AG08395 (cell line): ENCODE measurements at regions not wholly inside any gene's neighbourhood (a gene's known extent, or its start where the extent isn't known, plus 50 kb on each side); places are given as distances from the start of the nearest gene placed in this dataset.
A peak's percentile ranks its signal among the peaks of the same experiment; 100 is the strongest.
"Not testable (repeated sequence)": the region's sequence is repeated elsewhere in the genome, so short reads cannot be mapped to it uniquely, and the experiment has no call there.

Experiments
- DNase-seq: peaks from one replicate; pipeline ENCODE4 v3.0.0; 2012; ENCODE audit warnings: mixed read lengths, low spot score

DNA sequence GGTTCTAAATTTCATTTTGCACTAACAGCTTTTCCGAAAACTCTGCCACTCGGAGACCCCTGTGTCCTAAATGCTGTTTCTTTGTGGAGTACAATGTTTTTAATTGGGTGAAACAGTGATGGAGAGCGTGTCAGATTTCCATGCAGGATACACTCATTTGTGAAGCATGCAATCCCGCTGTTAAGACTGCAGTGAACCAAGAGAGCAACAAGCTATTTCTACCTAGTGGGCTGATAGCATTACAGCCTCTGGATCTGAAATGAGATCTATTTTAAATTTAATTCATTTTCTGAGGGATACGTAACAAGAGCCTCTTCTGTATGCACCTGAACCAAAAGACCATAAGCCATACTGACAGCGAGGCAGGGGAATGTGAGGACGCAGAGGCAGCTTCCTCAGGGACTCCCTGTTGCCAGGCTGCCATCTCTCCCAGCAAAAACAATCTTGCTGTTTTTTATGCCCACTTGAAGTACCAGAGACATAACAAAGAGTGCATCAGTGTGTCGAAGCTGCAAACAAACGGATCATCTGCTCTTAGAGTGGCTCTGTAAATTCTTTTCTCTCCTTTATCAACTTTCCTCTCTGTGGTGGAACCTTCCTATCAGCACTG, 199.9 kb upstream of the COX10 start:
- DNase-seq, result no peak

GRCh38 chr17:13871261-13871660, 198.0 kb upstream of the COX10 start:
- no peak for DNase-seq

- DNase-seq, result no peak
These were observed 195.2 kb upstream of the COX10 start for GRCh38 chr17:13874134-13874533.

DNA sequence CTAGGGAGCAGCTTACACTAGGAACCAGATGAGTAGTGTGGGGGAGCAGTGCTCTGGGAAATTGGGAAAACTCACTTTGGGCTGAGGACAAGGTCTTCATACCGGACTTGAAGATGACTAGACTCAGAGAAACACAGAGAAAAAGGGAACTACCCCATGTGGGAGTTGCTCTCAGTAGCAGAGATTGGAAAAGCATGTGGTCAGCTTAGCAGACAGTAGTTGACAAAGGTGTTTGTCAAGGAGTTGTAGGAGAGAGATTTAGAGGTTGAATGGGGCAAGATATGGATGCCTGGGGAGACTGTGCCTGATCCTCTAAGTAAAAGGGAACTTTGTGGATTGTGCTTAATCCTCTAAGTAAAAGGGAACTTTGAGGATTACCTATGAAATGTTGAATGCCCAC, 194.5 kb upstream of the COX10 start:
- no peak for DNase-seq

GRCh38 chr17:13879961-13880466, 189.3 kb upstream of the COX10 start:
- DNase-seq, result no peak

DNA sequence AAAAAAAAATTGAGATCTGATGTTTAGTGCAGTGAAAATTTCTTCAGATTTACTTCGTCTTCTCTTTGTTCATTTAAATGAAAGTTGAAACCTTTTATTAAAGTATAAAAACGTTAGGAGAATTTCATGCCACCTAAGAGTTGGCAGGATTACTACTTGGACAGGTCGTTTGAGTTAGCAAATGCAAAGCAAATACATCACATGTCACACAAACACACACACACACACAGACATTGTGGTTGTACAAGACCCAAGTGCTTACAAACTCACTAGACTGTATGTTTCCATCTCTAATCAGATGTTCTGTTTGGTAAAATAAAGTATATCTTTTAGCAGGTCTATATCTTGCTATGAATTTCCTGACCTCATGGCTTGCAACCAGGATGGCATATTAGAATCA, 185.6 kb upstream of the COX10 start:
- no peak for DNase-seq

DNA sequence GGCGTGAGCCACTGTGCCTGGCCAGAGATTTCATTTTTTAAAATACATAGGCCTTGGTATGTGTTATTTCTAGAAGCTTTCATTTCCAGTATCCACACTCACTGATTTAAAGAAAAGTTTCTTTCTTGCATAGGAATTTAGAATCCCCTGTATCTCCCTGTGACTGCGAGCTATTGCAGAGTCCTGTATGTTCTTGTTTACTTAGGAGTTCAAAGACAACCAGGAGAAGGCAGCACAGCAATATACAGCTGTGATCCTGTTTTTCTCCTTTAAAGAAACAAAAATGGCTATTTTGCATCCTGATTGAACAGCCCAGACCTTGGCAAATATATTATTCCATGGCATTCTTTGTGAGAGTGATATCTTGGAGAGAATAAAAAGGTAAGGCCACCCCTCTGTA, 185.0 kb upstream of the COX10 start:
- DNase-seq, result no peak

GRCh38 chr17:13885550-13885949, 183.8 kb upstream of the COX10 start:
- DNase-seq, result no peak

- no peak for DNase-seq
These were observed 183.1 kb upstream of the COX10 start for GRCh38 chr17:13885953-13886889.

- peak; percentile 18 for DNase-seq
These were observed 181.2 kb upstream of the COX10 start for GRCh38 chr17:13888056-13888609.

DNA sequence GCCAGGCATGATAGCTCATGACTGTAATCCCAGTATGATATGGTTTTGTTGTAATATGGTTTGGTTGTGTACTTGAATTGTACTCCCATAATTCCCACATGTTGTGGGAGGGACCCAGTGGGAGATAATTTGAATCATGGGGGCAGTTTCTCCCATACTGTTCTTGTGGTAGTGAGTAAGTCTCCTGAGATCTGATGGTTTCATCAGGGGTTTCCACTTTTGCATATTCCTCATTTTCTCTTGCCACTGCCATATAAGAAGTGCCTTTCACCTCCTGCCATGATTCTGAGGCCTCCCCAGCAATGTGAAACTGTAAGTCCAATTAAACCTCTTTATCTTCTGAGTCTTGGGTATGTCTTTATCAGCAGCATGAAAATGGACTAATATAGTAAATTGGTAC, 160.3 kb upstream of the COX10 start:
- not testable (repeated sequence) for DNase-seq

- DNase-seq, result no peak
These were observed 159.3 kb upstream of the COX10 start for GRCh38 chr17:13909901-13910519.

GRCh38 chr17:13917634-13918033, 151.7 kb upstream of the COX10 start:
- no peak for DNase-seq

GRCh38 chr17:13918247-13918646, 151.1 kb upstream of the COX10 start:
- no peak for DNase-seq

DNA sequence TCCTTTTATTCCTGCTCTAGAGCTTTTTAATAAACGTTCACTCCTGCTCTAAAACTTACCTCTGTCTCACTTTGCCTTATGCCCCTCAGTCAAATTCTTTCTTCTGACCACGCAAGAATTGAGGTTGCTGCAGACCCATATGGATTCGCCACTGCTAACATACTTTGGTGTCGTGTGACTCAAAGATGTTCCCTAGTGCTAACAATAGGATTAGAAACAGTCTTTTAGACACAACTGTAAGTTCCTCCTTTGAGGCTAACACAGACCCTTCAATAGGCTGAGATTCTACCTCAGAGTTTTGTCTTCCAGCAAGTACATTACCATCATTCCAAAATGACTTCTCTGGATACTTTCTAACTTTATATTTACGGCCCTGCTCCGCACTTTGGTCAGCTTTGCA, 149.5 kb upstream of the COX10 start:
- no peak for DNase-seq

DNA sequence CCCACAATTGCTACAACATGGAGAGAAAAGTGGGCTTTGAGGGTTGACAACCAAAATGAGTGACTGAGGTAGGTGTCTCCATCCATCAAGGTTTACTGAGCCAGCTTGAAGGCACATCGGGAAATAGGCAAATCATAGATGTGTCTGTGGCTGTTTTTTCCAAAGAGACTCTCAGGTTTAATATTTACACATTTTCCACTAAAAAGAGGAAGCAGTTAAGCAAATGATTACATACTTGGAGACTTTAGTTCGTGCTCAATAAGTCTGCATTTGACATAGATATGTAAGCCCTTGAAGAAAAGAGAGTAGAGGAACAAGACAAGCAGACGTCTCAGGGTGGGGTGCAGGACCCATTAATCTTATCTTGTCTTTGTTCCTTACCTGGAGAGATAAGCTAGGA, 148.9 kb upstream of the COX10 start:
- DNase-seq, result no peak

- DNase-seq, result no peak
These were observed 147.2 kb upstream of the COX10 start for GRCh38 chr17:13921841-13922776.

DNA sequence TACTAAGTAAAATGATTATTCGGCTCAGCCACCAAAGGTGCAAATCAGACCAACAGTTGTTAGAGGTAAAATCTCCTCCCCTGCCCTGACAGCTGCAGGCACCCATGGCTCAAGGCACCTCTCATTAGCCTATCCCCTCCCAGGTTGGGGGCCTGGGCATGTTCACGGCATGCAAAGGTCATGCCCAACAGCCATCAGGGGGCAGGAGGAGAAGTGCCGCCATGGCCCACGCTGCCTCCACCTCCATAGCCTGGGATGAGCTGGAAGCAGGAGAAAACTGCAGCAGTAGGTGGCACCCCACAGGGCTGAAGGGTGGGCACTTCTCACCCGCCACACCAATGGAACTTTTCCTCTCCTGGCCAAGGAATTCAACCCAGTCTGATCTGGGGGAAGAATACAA, 146.4 kb upstream of the COX10 start:
- DNase-seq, result no peak

DNA sequence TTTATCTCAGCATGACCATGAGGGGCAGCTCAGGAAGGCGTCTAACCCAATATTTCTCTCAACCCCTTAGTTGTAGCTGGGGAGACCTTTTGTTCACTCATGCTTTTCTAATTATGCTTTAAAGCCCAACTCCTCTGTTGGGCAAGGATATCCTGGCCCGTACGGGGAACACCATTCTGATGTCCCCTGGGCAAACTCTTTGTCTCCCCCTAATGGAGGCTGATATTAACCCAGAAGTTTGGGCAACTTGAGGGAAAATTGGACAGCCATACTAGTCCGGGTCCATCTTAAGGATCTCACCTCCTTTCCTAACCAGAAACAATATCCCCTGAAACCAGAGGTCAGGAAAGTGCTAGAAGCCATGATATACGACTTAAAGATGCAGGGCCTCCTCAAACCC, 143.7 kb upstream of the COX10 start:
- no peak for DNase-seq

DNA sequence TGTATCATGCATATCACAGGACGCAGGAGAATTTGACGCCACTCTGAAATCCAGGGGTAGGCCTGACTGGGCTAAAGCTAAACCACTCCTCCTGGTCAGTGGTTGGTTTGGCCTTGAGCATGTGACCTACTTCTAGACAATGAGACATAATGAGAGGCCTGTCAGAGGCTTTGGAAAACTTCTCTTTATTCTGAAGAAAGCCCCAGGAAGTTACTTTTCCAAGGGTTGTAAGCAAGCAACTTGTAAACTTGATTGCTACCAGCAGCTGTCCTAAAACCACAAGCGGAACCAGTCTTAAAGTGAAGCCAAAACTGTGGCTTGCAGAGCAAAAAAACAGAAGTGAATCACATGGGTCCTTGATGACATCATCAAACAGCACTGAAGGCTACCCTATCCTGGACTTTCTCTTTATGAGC, 138.2 kb upstream of the COX10 start:
- peak; percentile 37 for DNase-seq

GRCh38 chr17:13931800-13932460, 137.4 kb upstream of the COX10 start:
- DNase-seq, result peak; percentile 12
